Esophagus (tissue), 2 donors: ENCODE measurements at regions not wholly inside any gene's neighbourhood (a gene's known extent, or its start where the extent isn't known, plus 50 kb on each side); places are given as distances from the start of the nearest gene placed in this dataset.

Experiments used
- H3K27ac ChIP-seq, 2 donors: one replicate each; pipeline ENCODE4 v1.5.1; 2013; ENCODE audit warnings: low read depth in 2 of 2, mild to moderate bottlenecking in 2 of 2, inconsistent platforms in 1 of 2, low read length in 1 of 2, moderate library complexity in 1 of 2
- H3K27me3 ChIP-seq, 2 donors: one replicate each; pipeline ENCODE4 v1.6.1; 2013; ENCODE audit warnings: low read length in 2 of 2, control low read depth in 1 of 2, mild to moderate bottlenecking in 1 of 2; ENCODE audit not compliant: insufficient read depth in 2 of 2, control insufficient read depth in 1 of 2
- H3K36me3 ChIP-seq, 2 donors: one replicate each; pipeline ENCODE4 v1.6.1; 2013; ENCODE audit warnings: low read length in 1 of 2; ENCODE audit not compliant: control insufficient read depth in 2 of 2, insufficient read depth in 2 of 2
- H3K4me1 ChIP-seq, 2 donors: one replicate each; pipeline ENCODE4 v1.6.1; 2013; ENCODE audit warnings: low read length in 1 of 2; ENCODE audit not compliant: control insufficient read depth in 2 of 2, insufficient read depth in 2 of 2
- H3K4me3 ChIP-seq, 2 donors: one replicate each; pipeline ENCODE4 v1.5.1; 2013; ENCODE audit warnings: low read length in 2 of 2, mild to moderate bottlenecking in 2 of 2, low read depth in 1 of 2, moderate library complexity in 1 of 2
- H3K9me3 ChIP-seq, 2 donors: one replicate each; pipeline ENCODE4 v1.6.1; 2013; ENCODE audit warnings: mild to moderate bottlenecking in 2 of 2, low read depth in 1 of 2, low read length in 1 of 2, moderate library complexity in 1 of 2; ENCODE audit not compliant: control insufficient read depth in 2 of 2, insufficient read depth in 1 of 2
- WGBS, 2 donors: extraction: QIAGEN DNeasy Blood & Tissue Kit; methylation state at CpG; one replicate each; pipeline ENCODE4 v1.1.7; 2013; 5-methylcytosine and 5-hydroxymethylcytosine counted together
- donor health status: healthy with polysubstance abuse.
- donor health status: Bipolar disorder and iron deficiency.

DNA sequence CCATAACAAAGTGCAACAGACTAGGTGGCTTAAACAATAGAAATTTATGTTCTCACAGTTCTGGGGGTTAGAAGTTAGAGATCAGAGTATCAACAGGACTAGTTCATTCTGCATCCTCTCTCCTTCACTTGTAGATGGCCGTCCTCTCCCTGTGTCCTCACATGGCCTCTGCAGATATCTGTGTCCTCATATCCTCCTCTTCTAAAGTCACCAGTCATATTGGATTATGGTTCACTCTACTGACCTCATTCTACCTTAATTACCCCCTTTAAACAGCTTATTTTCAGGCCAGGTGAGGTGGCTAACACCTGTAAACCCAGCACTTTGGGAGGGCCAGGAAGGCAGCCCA lies 135.1 kb downstream of the RAB38 start:
- 83 to 95% methylated on average over 1 of the region's 1 CpG for WGBS, 2 donors

GRCh38 chr11:88039476-88040147 lies 135.6 kb downstream of the RAB38 start:
- Histone ChIP-seq H3K4me3 (no peak overlapping the region), H3K27ac (peak overlapping the region in 1 of 2 donors; percentile 31)

More for the DNA sequence above, 135.1 kb downstream of the RAB38 start:
- H3K27me3 ChIP-seq, result no peaks in the 10 kb centered on the region
- no peak overlapping the region for H3K4me3 ChIP-seq
- H3K36me3 ChIP-seq, result no peaks in the 10 kb centered on the region
- no peaks in the 10 kb centered on the region for H3K9me3 ChIP-seq
- no peak overlapping the region for H3K27ac ChIP-seq
- no peaks in the 10 kb centered on the region for H3K4me1 ChIP-seq

GRCh38 chr11:88038063-88038462 lies 137.2 kb downstream of the RAB38 start:
- no peaks in the 10 kb centered on the region for H3K36me3 ChIP-seq
- H3K27ac ChIP-seq, result no peak overlapping the region
- 88 to 92% methylated on average over 2 of the region's 2 CpGs for WGBS, 2 donors

More at GRCh38 chr11:88039476-88040147, 135.6 kb downstream of the RAB38 start:
- H3K27me3 ChIP-seq, result no peaks in the 10 kb centered on the region
- H3K36me3 ChIP-seq, result no peaks in the 10 kb centered on the region
- WGBS, 2 donors, result 52 to 74% methylated on average over 2 of the region's 2 CpGs
- no peaks in the 10 kb centered on the region for H3K4me1 ChIP-seq
- no peaks in the 10 kb centered on the region for H3K9me3 ChIP-seq

GRCh38 chr11:88036701-88037100 lies 138.5 kb downstream of the RAB38 start:
- no peaks in the 10 kb centered on the region for H3K4me1 ChIP-seq
- H3K9me3 ChIP-seq, result no peaks in the 10 kb centered on the region

More at GRCh38 chr11:88038063-88038462, 137.2 kb downstream of the RAB38 start:
- Histone ChIP-seq H3K4me3 (no peak overlapping the region), H3K9me3 (no peaks in the 10 kb centered on the region), H3K27me3 (no peaks in the 10 kb centered on the region), H3K4me1 (no peaks in the 10 kb centered on the region)

DNA sequence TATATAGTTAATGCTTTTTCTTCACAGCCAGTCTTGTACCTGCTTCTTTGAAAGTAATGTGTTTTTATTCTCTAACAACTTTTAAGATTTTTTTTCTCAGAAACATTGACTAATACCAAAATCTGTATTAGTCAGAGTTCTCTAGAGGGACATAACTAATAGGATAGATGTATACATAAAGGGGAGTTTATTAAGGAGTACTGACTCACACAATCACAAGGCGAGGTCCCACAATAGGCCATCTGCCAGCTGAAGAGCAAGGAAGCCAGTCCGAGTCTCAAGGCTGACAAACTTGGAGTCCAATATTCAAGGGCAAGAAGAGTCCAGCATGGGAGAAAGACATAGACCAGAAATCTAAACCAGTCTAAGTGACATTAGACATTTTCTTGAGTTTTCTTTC lies 140.0 kb downstream of the RAB38 start:
- Histone ChIP-seq H3K36me3 (no peaks in the 10 kb centered on the region), H3K9me3 (no peaks in the 10 kb centered on the region), H3K4me3 (no peak overlapping the region), H3K4me1 (no peaks in the 10 kb centered on the region), H3K27me3 (no peaks in the 10 kb centered on the region), H3K27ac (no peak overlapping the region)
- 66 to 86% methylated on average over 2 of the region's 2 CpGs for WGBS, 2 donors

More at GRCh38 chr11:88036701-88037100, 138.5 kb downstream of the RAB38 start:
- Histone ChIP-seq H3K27ac (no peak overlapping the region), H3K4me3 (no peak overlapping the region), H3K27me3 (no peaks in the 10 kb centered on the region), H3K36me3 (no peaks in the 10 kb centered on the region)

DNA sequence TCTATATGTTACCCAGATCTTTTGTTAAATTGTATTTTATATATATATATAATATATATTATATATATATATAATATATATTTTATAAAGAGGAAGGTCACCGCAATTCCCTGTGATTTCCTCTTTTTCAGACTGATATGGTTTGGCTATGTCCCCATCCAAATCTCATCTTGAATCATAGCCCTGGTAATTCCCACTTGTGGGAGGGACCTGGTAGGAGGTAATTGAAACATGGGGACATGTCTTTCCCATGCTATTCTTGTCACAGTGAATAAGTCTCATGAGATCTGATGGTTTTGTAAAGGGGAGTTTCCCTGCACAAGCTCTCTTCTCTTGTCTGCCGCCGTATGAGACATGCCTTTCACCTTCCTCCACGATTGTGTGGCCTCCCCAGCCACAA lies 157.6 kb downstream of the RAB38 start:
- Histone ChIP-seq H3K27me3 (no peaks in the 10 kb centered on the region), H3K9me3 (no peaks in the 10 kb centered on the region), H3K4me1 (no peaks in the 10 kb centered on the region), H3K4me3 (no peak overlapping the region), H3K36me3 (no peaks in the 10 kb centered on the region), H3K27ac (no peak overlapping the region)
- WGBS, 2 donors, result 65 to 76% methylated on average over 4 of the region's 4 CpGs

GRCh38 chr11:88016392-88017170 lies 158.7 kb downstream of the RAB38 start:
- no peaks in the 10 kb centered on the region for H3K4me1 ChIP-seq
- no peak overlapping the region for H3K4me3 ChIP-seq
- H3K27me3 ChIP-seq, result no peaks in the 10 kb centered on the region
- no peak overlapping the region for H3K27ac ChIP-seq
- no peaks in the 10 kb centered on the region for H3K36me3 ChIP-seq
- no peaks in the 10 kb centered on the region for H3K9me3 ChIP-seq
- WGBS, 2 donors, result 19 to 26% methylated on average over 3 of the region's 3 CpGs

GRCh38 chr11:88015170-88015569 lies 160.1 kb downstream of the RAB38 start:
- no peak overlapping the region for H3K27ac ChIP-seq
- WGBS, 2 donors, result 67 to 74% methylated on average over 2 of the region's 2 CpGs
- H3K27me3 ChIP-seq, result no peaks in the 10 kb centered on the region
- H3K9me3 ChIP-seq, result no peaks in the 10 kb centered on the region
- no peaks in the 10 kb centered on the region for H3K4me1 ChIP-seq
- no peaks in the 10 kb centered on the region for H3K36me3 ChIP-seq
- H3K4me3 ChIP-seq, result no peak overlapping the region

- H3K36me3 ChIP-seq, result no peaks in the 10 kb centered on the region
- no peaks in the 10 kb centered on the region for H3K27me3 ChIP-seq
- WGBS, 2 donors, result 52 to 68% methylated on average over 3 of the region's 3 CpGs
- no peaks in the 10 kb centered on the region for H3K4me1 ChIP-seq
- no peak overlapping the region for H3K27ac ChIP-seq
- H3K9me3 ChIP-seq, result no peaks in the 10 kb centered on the region
- no peak overlapping the region for H3K4me3 ChIP-seq
These were observed 161.7 kb downstream of the RAB38 start for GRCh38 chr11:88013508-88014065.
